Nephron (organoid): ENCODE measurements at regions not wholly inside any gene's neighbourhood (a gene's known extent, or its start where the extent isn't known, plus 50 kb on each side); places are given as distances from the start of the nearest gene placed in this dataset.

ENCODE experiments used
- H3K27ac Mint-ChIP-seq, 3 experiments: 2 replicates each; pipeline ENCODE4 v1.8.0; 2020; ENCODE audit warnings: mixed read lengths in 3 of 3, mild to moderate bottlenecking in 2 of 3, moderate library complexity in 1 of 3
- H3K27me3 Mint-ChIP-seq: 2 replicates; pipeline ENCODE4 v1.8.0; 2021; ENCODE audit warnings: low read depth, mild to moderate bottlenecking, moderate library complexity, mixed read lengths
- H3K36me3 Mint-ChIP-seq: 2 replicates; pipeline ENCODE4 v1.8.0; 2020; ENCODE audit warnings: low read depth, mixed read lengths
- H3K4me1 Mint-ChIP-seq: 2 replicates; pipeline ENCODE4 v1.8.0; 2020; ENCODE audit warnings: mixed read lengths
- H3K4me3 Mint-ChIP-seq, 3 experiments: 2 replicates each; pipeline ENCODE4 v1.8.0; 2020; ENCODE audit warnings: mild to moderate bottlenecking in 3 of 3, mixed read lengths in 3 of 3, moderate library complexity in 2 of 3
- H3K9me3 Mint-ChIP-seq: 2 replicates; pipeline ENCODE4 v1.8.0; 2020; ENCODE audit warnings: mixed read lengths
- TF ChIP-seq, protein P1 (sequence below), 3 experiments: fragments of 200-600 bp; sonication (generic); IDR thresholded peaks; one replicate each; pipeline ENCODE4 v1.5.0; 2021; ENCODE audit warnings: antibody characterized with exemption in 3 of 3; ENCODE audit not compliant: unreplicated experiment in 3 of 3

DNA sequence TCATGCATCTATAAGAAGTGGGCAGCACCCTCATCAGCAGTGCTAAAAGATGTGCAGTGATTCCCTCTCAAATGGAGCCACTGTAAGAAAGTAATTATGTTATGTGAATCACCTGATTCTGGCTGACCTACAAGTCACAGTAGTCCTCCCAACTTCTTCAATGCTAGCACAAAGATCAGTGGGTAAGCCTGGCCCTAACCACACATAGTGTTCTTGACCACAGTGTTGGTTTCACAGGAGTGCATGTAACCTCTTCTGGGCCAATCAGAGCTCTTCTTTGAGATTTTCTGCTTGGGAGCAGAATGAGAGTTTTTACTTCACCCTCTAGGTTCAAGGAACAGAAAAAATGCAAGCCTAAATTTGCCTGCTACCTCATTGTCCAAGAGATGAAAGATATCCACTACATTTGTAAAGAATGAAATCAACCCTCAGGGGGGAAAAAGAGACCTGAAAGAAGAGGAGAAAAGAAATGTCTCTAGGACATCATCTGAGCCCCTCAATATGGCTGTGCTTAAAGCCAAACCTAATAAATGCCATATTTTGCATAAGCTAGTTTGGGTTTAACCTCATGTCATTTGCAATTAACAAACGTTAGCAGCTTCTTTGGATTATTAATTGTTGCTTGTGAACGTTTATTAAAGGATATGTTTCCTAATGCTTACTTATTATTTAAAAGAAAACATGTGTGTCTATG, 65.3 kb upstream of the ADRB2 start:
- Mint-ChIP-seq H3K27ac (no peak overlapping the region), H3K36me3 (no peaks in the 10 kb centered on the region), H3K9me3 (peaks cover 15% of the 10 kb centered on the region), H3K27me3 (peaks cover 8% of the 10 kb centered on the region), H3K4me1 (no peaks in the 10 kb centered on the region), H3K4me3 (no peak overlapping the region)
- TF ChIP-seq, protein P1, sequence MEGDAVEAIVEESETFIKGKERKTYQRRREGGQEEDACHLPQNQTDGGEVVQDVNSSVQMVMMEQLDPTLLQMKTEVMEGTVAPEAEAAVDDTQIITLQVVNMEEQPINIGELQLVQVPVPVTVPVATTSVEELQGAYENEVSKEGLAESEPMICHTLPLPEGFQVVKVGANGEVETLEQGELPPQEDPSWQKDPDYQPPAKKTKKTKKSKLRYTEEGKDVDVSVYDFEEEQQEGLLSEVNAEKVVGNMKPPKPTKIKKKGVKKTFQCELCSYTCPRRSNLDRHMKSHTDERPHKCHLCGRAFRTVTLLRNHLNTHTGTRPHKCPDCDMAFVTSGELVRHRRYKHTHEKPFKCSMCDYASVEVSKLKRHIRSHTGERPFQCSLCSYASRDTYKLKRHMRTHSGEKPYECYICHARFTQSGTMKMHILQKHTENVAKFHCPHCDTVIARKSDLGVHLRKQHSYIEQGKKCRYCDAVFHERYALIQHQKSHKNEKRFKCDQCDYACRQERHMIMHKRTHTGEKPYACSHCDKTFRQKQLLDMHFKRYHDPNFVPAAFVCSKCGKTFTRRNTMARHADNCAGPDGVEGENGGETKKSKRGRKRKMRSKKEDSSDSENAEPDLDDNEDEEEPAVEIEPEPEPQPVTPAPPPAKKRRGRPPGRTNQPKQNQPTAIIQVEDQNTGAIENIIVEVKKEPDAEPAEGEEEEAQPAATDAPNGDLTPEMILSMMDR (IDR thresholded peaks at IDR 0.05; ENCODE audit: unreplicated experiment in 3 of 3), result no peak

DNA sequence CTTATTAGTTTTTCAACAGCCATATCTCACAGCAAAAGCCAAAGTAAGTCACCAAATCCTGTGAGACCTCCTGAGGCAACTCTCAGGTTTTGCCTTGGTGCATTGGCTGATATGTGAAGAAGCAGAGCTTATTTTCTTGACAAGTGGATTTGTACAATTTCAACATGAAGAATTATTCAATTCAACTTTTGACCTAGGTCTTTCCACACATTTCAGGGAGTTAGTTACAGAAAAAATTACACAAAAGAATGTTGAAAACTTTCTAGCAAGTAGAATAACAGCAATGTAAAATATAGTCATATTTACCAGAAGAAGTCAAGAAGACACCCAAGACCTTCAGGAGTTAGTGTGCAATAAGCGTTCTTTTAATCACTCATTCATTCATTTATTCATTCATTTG, 62.4 kb upstream of the ADRB2 start:
- H3K36me3 Mint-ChIP-seq, result no peaks in the 10 kb centered on the region
- peaks cover 13% of the 10 kb centered on the region for H3K27me3 Mint-ChIP-seq
- H3K4me3 Mint-ChIP-seq, result no peak overlapping the region
- H3K4me1 Mint-ChIP-seq, result no peaks in the 10 kb centered on the region
- H3K9me3 Mint-ChIP-seq, result no peaks in the 10 kb centered on the region
- H3K27ac Mint-ChIP-seq, result no peak overlapping the region
- TF ChIP-seq, protein P1 (IDR thresholded peaks at IDR 0.05; ENCODE audit: unreplicated experiment in 3 of 3), result no peak

DNA sequence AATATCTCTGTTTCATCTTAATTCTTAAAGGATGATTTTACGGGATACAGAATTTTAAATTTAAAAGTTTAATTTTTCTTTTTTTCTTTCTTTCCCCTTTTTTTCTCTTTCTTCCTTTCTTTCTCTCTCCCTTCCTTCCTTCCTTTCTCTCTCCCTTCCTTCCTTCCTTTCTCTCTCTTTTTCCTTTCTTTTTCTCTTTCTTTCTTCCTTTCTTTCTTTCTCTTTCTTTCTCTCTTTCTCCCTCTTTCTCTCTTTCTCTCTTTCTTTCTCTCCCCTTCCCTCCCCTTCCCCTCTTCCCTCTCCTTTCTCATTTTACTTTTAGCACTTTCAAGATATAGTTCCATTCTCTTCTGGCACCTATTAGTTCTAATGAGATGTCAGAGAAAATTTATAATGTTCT, 61.4 kb upstream of the ADRB2 start:
- Mint-ChIP-seq H3K9me3 (no peaks in the 10 kb centered on the region), H3K36me3 (no peaks in the 10 kb centered on the region), H3K27me3 (peaks cover 13% of the 10 kb centered on the region), H3K27ac (no peak overlapping the region), H3K4me1 (no peaks in the 10 kb centered on the region), H3K4me3 (no peak overlapping the region)
- TF ChIP-seq, protein P1 (IDR thresholded peaks at IDR 0.05; ENCODE audit: unreplicated experiment in 3 of 3), result no peak

DNA sequence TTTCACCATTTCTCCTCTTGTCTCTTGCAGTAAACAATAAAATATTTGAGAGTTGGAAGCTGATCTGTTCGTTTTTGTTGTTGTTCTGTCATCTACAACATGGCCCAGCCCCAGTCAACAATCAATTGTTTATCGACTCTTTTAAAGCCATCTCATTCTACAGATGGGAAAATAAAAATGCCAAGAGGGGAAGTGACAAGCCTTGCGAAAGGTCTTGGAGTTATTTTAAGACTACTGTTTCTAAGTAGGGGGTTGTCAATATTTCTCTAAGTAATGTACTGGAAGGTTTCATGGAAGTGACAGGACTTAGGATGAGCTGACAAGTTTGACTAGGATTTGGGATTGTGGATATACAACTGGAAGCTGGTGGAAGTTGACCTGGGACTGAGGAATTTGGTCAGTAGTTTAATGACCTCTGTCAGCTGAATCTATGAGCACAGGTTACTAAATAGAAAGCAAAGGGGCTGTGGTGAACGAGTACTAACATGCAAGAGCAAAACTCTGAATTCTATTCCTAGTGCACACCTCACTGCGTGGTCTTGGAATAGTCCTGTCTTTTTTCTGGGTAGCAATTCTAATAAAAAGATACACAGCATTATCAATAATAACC, 57.5 kb upstream of the ADRB2 start:
- no peaks in the 10 kb centered on the region for H3K9me3 Mint-ChIP-seq
- peaks cover 23% of the 10 kb centered on the region for H3K27me3 Mint-ChIP-seq
- H3K27ac Mint-ChIP-seq, result no peak overlapping the region
- H3K4me1 Mint-ChIP-seq, result no peaks in the 10 kb centered on the region
- H3K36me3 Mint-ChIP-seq, result no peaks in the 10 kb centered on the region
- H3K4me3 Mint-ChIP-seq, result no peak overlapping the region
- TF ChIP-seq, protein P1 (IDR thresholded peaks at IDR 0.05; ENCODE audit: unreplicated experiment in 3 of 3), result no peak

DNA sequence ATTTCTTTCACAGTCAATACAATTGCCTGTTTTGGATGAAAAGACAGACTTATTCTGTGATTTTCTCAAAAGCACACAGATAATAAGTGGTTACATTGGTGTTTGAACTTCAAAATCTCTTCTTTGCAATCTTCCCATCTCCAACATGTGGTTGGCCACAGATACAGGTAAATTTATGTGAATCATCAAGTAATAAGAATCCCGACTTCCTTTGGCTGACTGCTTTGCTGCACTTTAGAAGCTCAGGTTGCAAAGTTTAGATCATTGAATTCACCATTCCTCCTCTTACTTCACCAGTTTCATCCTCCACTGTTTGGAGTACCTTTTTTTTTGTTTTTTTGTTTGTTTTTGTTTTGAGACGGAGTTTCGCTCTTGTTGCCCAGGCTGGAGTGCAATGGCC, 56.5 kb upstream of the ADRB2 start:
- H3K27me3 Mint-ChIP-seq, result peaks cover 24% of the 10 kb centered on the region
- no peak overlapping the region for H3K27ac Mint-ChIP-seq
- no peaks in the 10 kb centered on the region for H3K36me3 Mint-ChIP-seq
- no peak overlapping the region for H3K4me3 Mint-ChIP-seq
- TF ChIP-seq, protein P1 (IDR thresholded peaks at IDR 0.05; ENCODE audit: unreplicated experiment in 3 of 3), result no peak
- H3K9me3 Mint-ChIP-seq, result no peaks in the 10 kb centered on the region
- no peaks in the 10 kb centered on the region for H3K4me1 Mint-ChIP-seq

DNA sequence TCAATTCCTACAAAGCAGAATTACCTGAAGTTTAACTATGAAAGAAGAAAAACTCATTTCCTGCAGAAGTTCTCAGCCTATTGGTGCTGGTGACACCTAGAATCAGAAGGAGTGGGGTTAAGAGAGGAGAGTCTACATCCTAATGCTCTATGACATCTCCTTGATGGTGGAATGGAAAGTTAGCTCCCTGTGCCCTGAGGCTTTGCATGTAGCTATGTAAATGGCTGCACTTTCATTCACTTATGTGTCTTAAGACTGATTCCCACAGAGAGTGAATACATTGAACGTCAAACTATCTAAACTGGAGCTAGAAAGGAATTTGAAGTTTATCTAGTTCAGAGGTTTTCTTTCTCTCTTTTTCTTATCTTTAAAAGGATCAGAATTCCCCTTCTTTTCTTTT, 52.1 kb upstream of the ADRB2 start:
- H3K9me3 Mint-ChIP-seq, result no peaks in the 10 kb centered on the region

More for the DNA sequence above, 52.1 kb upstream of the ADRB2 start:
- Mint-ChIP-seq H3K36me3 (no peaks in the 10 kb centered on the region), H3K27me3 (peaks cover 14% of the 10 kb centered on the region), H3K4me3 (no peak overlapping the region), H3K4me1 (no peaks in the 10 kb centered on the region), H3K27ac (no peak overlapping the region)
- TF ChIP-seq, protein P1 (IDR thresholded peaks at IDR 0.05; ENCODE audit: unreplicated experiment in 3 of 3), result no peak
